Fibroblast of villous mesenchyme (primary cell): ENCODE measurements at regions not wholly inside any gene's neighbourhood (a gene's known extent, or its start where the extent isn't known, plus 50 kb on each side); places are given as distances from the start of the nearest gene placed in this dataset.

Experiments
- DNase-seq: peaks from one replicate; pipeline ENCODE4 v3.0.0-alpha.2; 2010; ENCODE audit warnings: low read depth
- H3K4me3 ChIP-seq: 2 replicates; pipeline ENCODE4 v1.5.1; 2011; ENCODE audit warnings: low read depth, mild to moderate bottlenecking, low read length
- TF ChIP-seq, protein P1 (sequence below): IDR thresholded peaks from 2 replicates; pipeline ENCODE4 v1.5.1; 2012; ENCODE audit warnings: low read depth, mild to moderate bottlenecking, low read length; ENCODE audit not compliant: insufficient read depth

DNA sequence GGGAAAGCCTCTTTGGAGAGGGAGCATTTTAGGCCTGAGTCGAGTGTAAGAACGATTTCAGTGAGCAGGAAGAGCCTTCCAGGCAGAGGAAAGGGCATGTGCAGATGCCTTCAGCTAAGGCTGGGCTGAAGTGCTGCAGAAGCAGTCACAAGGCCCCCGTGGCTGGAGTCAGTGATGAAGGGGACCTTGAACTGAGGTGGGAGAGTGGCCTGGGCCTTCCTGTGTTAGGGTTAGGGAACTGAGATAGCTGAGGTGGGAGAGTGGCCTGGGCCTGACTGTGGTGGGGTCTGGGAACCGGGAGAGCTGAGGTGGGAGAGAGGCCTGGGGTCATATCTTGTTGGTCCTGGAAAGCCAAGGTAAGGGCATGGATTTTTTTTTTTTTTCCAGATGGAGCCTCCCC is 50.9 kb upstream of the ETV3 start:
- no peak overlapping the region for H3K4me3 ChIP-seq
- TF ChIP-seq, protein P1, sequence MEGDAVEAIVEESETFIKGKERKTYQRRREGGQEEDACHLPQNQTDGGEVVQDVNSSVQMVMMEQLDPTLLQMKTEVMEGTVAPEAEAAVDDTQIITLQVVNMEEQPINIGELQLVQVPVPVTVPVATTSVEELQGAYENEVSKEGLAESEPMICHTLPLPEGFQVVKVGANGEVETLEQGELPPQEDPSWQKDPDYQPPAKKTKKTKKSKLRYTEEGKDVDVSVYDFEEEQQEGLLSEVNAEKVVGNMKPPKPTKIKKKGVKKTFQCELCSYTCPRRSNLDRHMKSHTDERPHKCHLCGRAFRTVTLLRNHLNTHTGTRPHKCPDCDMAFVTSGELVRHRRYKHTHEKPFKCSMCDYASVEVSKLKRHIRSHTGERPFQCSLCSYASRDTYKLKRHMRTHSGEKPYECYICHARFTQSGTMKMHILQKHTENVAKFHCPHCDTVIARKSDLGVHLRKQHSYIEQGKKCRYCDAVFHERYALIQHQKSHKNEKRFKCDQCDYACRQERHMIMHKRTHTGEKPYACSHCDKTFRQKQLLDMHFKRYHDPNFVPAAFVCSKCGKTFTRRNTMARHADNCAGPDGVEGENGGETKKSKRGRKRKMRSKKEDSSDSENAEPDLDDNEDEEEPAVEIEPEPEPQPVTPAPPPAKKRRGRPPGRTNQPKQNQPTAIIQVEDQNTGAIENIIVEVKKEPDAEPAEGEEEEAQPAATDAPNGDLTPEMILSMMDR: no peak
- no peak for DNase-seq
